ENCODE measurements at regions not wholly inside any gene's neighbourhood (a gene's known extent, or its start where the extent isn't known, plus 50 kb on each side); places are given as distances from the start of the nearest gene placed in this dataset.
"Not testable (repeated sequence)": the region's sequence is repeated elsewhere in the genome, so short reads cannot be mapped to it uniquely, and the experiment has no call there.

GRCh38 chr6:60574723-60575122, 1711.3 kb downstream of the KHDRBS2 start:
- not testable (repeated sequence) for DNase-seq

- DNase-seq = peak; percentile 33
Observed at GRCh38 chr6:60572607-60573006, 1713.4 kb downstream of the KHDRBS2 start.

GRCh38 chr6:60571293-60572016, 1714.6 kb downstream of the KHDRBS2 start:
- DNase-seq = peak; percentile 20

- not testable (repeated sequence) for DNase-seq
Observed at GRCh38 chr6:60570599-60570998, 1715.4 kb downstream of the KHDRBS2 start.

GRCh38 chr6:60567447-60568187, 1718.4 kb downstream of the KHDRBS2 start:
- DNase-seq = not testable (repeated sequence)

GRCh38 chr6:60566387-60566786, 1719.6 kb downstream of the KHDRBS2 start:
- DNase-seq = not testable (repeated sequence)

GRCh38 chr6:60559702-60560101, 1726.3 kb downstream of the KHDRBS2 start:
- DNase-seq = not testable (repeated sequence)

GRCh38 chr6:60547340-60547739, 1738.7 kb downstream of the KHDRBS2 start:
- DNase-seq = not testable (repeated sequence)

- not testable (repeated sequence) for DNase-seq
Observed at GRCh38 chr6:60524770-60525169, 1761.3 kb downstream of the KHDRBS2 start.

GRCh38 chr6:60477747-60478146, 1808.3 kb downstream of the KHDRBS2 start:
- peak; percentile 35 for DNase-seq

GRCh38 chr6:60473805-60474204, 1812.2 kb downstream of the KHDRBS2 start:
- DNase-seq = not testable (repeated sequence)

GRCh38 chr6:60471426-60471825, 1814.6 kb downstream of the KHDRBS2 start:
- DNase-seq = not testable (repeated sequence)

- not testable (repeated sequence) for DNase-seq
Observed at GRCh38 chr6:60450428-60450827, 1835.6 kb downstream of the KHDRBS2 start.

GRCh38 chr6:60444532-60444931, 1841.5 kb downstream of the KHDRBS2 start:
- peak; percentile 4 for DNase-seq

GRCh38 chr6:60439709-60440108, 1846.3 kb downstream of the KHDRBS2 start:
- not testable (repeated sequence) for DNase-seq

- DNase-seq = not testable (repeated sequence)
Observed at GRCh38 chr6:60422691-60423090, 1863.3 kb downstream of the KHDRBS2 start.

GRCh38 chr6:60416118-60416517, 1869.9 kb downstream of the KHDRBS2 start:
- not testable (repeated sequence) for DNase-seq

GRCh38 chr6:60408747-60409146, 1877.3 kb downstream of the KHDRBS2 start:
- not testable (repeated sequence) for DNase-seq

- DNase-seq = peak; percentile 18
Observed at GRCh38 chr6:60403268-60403667, 1882.8 kb downstream of the KHDRBS2 start.

GRCh38 chr6:60402490-60402889, 1883.5 kb downstream of the KHDRBS2 start:
- DNase-seq = not testable (repeated sequence)

GRCh38 chr6:60395261-60395660, 1890.8 kb downstream of the KHDRBS2 start:
- DNase-seq = not testable (repeated sequence)

GRCh38 chr6:60392969-60393368, 1893.1 kb downstream of the KHDRBS2 start:
- not testable (repeated sequence) for DNase-seq

- not testable (repeated sequence) for DNase-seq
Observed at GRCh38 chr6:60389094-60389493, 1896.9 kb downstream of the KHDRBS2 start.

- not testable (repeated sequence) for DNase-seq
Observed at GRCh38 chr6:60384614-60385013, 1901.4 kb downstream of the KHDRBS2 start.
